Prostate gland (tissue), 2 donors: ENCODE measurements at regions not wholly inside any gene's neighbourhood (a gene's known extent, or its start where the extent isn't known, plus 50 kb on each side); places are given as distances from the start of the nearest gene placed in this dataset.

ENCODE experiments used
- DNase-seq: peaks from one replicate; pipeline ENCODE4 v3.0.0-alpha.2; 2019; ENCODE audit warnings: low spot score
- H3K27ac ChIP-seq, 2 donors: fragments of 200-600 bp; sonication (generic); 2 replicates each; pipeline ENCODE4 v1.5.1; 2017 to 2019
- H3K27me3 ChIP-seq: fragments of 200-600 bp; sonication (generic); replicated peaks from 2 replicates; pipeline ENCODE4 v1.5.1; 2019; ENCODE audit not compliant: insufficient read depth
- H3K36me3 ChIP-seq, 2 donors: fragments of 200-600 bp; sonication (generic); 1 replicate in 1 of 2; 2 replicates in 1 of 2; pipeline versions ENCODE4 v1.5.1 to v1.8.1; 2017 to 2019
- H3K4me1 ChIP-seq: fragments of 200-600 bp; sonication (generic); replicated peaks from 2 replicates; pipeline ENCODE4 v1.5.1; 2019
- H3K4me3 ChIP-seq, 2 donors: fragments of 200-600 bp; sonication (generic); 2 replicates each; pipeline ENCODE4 v1.5.1; 2017 to 2019
- H3K9me3 ChIP-seq: fragments of 200-600 bp; sonication (generic); 2 replicates; pipeline ENCODE4 v1.5.1; 2017
- CTCF ChIP-seq, 4 experiments: fragments of 200-600 bp in 2 of 4; fragments of 450-650 bp in 2 of 4; sonication (generic) in 2 of 4; IDR thresholded peaks; 1 replicate in 3 of 4; 2 replicates in 1 of 4; pipeline ENCODE4 v1.5.1; 2016 to 2019; ENCODE audit warnings: antibody characterized with exemption in 4 of 4, mild to moderate bottlenecking in 2 of 4, moderate library complexity in 2 of 4
- POLR2A ChIP-seq: fragments of 450-650 bp; IDR thresholded peaks from one replicate; pipeline ENCODE4 v1.6.1; 2016; ENCODE audit warnings: antibody characterized with exemption, mild to moderate bottlenecking
- POLR2AphosphoS5 ChIP-seq: sonication (generic); formaldehyde crosslinking; IDR thresholded peaks from one replicate; pipeline ENCODE4 v1.6.1; 2017; ENCODE audit warnings: antibody characterized with exemption
- WGBS: methylation state at CpG from one replicate; pipeline ENCODE4 v1.1.5; 2018; 5-methylcytosine and 5-hydroxymethylcytosine counted together
- intact Hi-C: fragments of 100-400 bp; cut with DNase I; formaldehyde crosslinking; loops from one replicate; pipeline ENCODE4 v1.14.2; 2022

GRCh38 chr12:115519359-115519758 is 758.1 kb downstream of the MED13L start:
- WGBS, result 93% methylated on average over 1 of the region's 1 CpG
- H3K9me3 ChIP-seq, result no peaks in the 10 kb centered on the region
- H3K4me3 ChIP-seq, result no peak overlapping the region
- H3K27me3 ChIP-seq, result no peaks in the 10 kb centered on the region
- intact Hi-C loops, result no loop called here
- no peaks in the 10 kb centered on the region for H3K4me1 ChIP-seq
- TF ChIP-seq POLR2AphosphoS5 (no peak), POLR2A (no peak), CTCF (IDR thresholded peaks at IDR 0.05) (no peak)
- no peak overlapping the region for H3K27ac ChIP-seq
- no peaks in the 10 kb centered on the region for H3K36me3 ChIP-seq
- no peak for DNase-seq

GRCh38 chr12:115517913-115518312 is 759.6 kb downstream of the MED13L start:
- no peak for DNase-seq
- no peaks in the 10 kb centered on the region for H3K4me1 ChIP-seq
- no peaks in the 10 kb centered on the region for H3K36me3 ChIP-seq
- H3K9me3 ChIP-seq, result no peaks in the 10 kb centered on the region
- no peak overlapping the region for H3K27ac ChIP-seq
- H3K4me3 ChIP-seq, result no peak overlapping the region
- TF ChIP-seq POLR2A, result no peak
- TF ChIP-seq POLR2AphosphoS5, result no peak
- no peak for TF ChIP-seq CTCF (IDR thresholded peaks at IDR 0.05)
- intact Hi-C loops, result no loop called here
- H3K27me3 ChIP-seq, result no peaks in the 10 kb centered on the region
- WGBS, result 91% methylated on average over 4 of the region's 4 CpGs

GRCh38 chr12:115511986-115512711 is 765.3 kb downstream of the MED13L start:
- H3K4me3 ChIP-seq, result no peak overlapping the region
- H3K4me1 ChIP-seq, result no peaks in the 10 kb centered on the region
- no peaks in the 10 kb centered on the region for H3K9me3 ChIP-seq
- H3K27ac ChIP-seq, result no peak overlapping the region
- no peaks in the 10 kb centered on the region for H3K36me3 ChIP-seq
- DNase-seq, result no peak
- TF ChIP-seq POLR2AphosphoS5, result no peak
- H3K27me3 ChIP-seq, result no peaks in the 10 kb centered on the region
- intact Hi-C loops, result no loop called here

- Histone ChIP-seq H3K4me3 (no peak overlapping the region), H3K4me1 (no peaks in the 10 kb centered on the region), H3K27me3 (no peaks in the 10 kb centered on the region), H3K27ac (no peak overlapping the region), H3K9me3 (no peaks in the 10 kb centered on the region), H3K36me3 (no peaks in the 10 kb centered on the region)
- TF ChIP-seq POLR2AphosphoS5 (no peak), POLR2A (no peak), CTCF (IDR thresholded peaks at IDR 0.05) (no peak)
- 91% methylated on average over 2 of the region's 2 CpGs for WGBS
- DNase-seq, result no peak
- intact Hi-C loops, result no loop called here
Measured at GRCh38 chr12:115511305-115511704, 766.2 kb downstream of the MED13L start.

- H3K36me3 ChIP-seq, result no peaks in the 10 kb centered on the region
- 99% methylated on average over 4 of the region's 4 CpGs for WGBS
- H3K27ac ChIP-seq, result no peak overlapping the region
- TF ChIP-seq POLR2AphosphoS5, result no peak
- no peak for TF ChIP-seq POLR2A
- no peak for TF ChIP-seq CTCF (IDR thresholded peaks at IDR 0.05)
- DNase-seq, result no peak
- intact Hi-C loops, result no loop called here
- no peaks in the 10 kb centered on the region for H3K9me3 ChIP-seq
- no peaks in the 10 kb centered on the region for H3K27me3 ChIP-seq
- no peak overlapping the region for H3K4me3 ChIP-seq
- no peaks in the 10 kb centered on the region for H3K4me1 ChIP-seq
Measured at GRCh38 chr12:115508990-115509389, 768.5 kb downstream of the MED13L start.
